Testis (tissue), 2 donors: ENCODE measurements at regions not wholly inside any gene's neighbourhood (a gene's known extent, or its start where the extent isn't known, plus 50 kb on each side); places are given as distances from the start of the nearest gene placed in this dataset.

Experiments used
- CTCF ChIP-seq, 3 experiments: fragments of 450-650 bp in 2 of 3; fragments of 200-600 bp in 1 of 3; sonication (generic) in 1 of 3; IDR thresholded peaks; one replicate each; pipeline ENCODE4 v1.5.1; 2016 to 2019; ENCODE audit warnings: antibody characterized with exemption in 3 of 3, mild to moderate bottlenecking in 2 of 3, moderate library complexity in 1 of 3
- POLR2A ChIP-seq: fragments of 450-650 bp; IDR thresholded peaks from one replicate; pipeline ENCODE4 v1.6.1; 2017; ENCODE audit warnings: antibody characterized with exemption, mild to moderate bottlenecking, moderate library complexity

GRCh38 chr4:66805582-66805981 is 739.7 kb downstream of the CENPC start:
- TF ChIP-seq POLR2A (no peak), CTCF (IDR thresholded peaks at IDR 0.05) (no peak)
